CD4-positive, alpha-beta T cell treated with Interferon gamma for 1 hour (primary cell): ENCODE measurements at regions not wholly inside any gene's neighbourhood (a gene's known extent, or its start where the extent isn't known, plus 50 kb on each side); places are given as distances from the start of the nearest gene placed in this dataset.
"Not testable (repeated sequence)": the region's sequence is repeated elsewhere in the genome, so short reads cannot be mapped to it uniquely, and the experiment has no call there.

Experiments used
- DNase-seq: peaks from one replicate; pipeline ENCODE4 v3.0.0-alpha.2; 2020

DNA sequence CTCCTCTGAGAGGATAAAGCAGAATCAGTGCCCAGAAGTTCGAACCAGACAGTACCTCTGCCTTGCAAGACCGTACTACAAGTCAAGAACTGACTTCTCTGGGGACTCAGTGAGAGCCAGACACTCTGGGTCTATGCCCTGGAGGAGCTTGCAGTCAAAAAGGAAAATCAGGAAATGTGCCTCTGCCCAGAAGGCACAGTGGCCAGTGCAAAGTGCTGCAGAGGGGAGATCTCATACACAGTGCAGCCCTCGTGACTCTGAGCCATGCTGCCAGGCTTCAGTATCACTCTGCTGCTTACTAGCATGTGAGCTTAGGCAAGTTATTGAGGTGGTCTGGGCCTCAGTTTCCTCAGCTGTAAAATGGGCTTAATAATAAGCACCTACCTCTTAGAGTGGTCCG is 144.0 kb upstream of the NPY start:
- no peak for DNase-seq

DNA sequence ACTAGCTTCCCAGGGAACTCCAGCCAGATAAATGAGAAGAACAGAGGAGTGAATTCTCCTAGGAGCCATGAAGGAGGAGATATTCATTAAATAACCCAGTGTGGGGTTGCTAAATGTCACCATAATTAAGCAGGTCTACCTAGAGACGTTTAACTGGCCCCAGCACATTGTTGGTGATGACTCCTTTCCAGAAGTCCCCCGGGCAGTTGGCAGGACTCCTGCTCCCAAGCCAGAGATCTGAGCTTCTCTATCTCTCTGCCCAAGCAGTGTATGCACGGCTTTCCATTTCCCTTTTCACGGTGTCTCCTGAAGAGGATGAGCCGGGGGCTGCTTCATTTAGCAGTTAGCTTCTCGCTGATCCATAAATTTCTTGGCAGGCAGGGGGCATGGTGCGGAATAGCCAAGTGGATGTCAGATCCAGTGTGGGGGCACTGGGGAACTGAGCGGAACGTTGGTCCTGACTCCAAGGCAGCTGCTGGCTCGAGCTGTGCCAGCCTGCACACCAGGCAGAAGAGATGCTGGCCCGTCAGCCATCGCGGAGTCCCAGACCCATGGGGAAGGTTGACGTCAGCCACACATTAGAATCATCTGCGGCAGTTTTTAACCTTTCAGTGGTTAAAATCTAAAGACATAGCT is 142.0 kb upstream of the NPY start:
- DNase-seq, result no peak

GRCh38 chr7:24143547-24143946 is 140.4 kb upstream of the NPY start:
- DNase-seq, result no peak

DNA sequence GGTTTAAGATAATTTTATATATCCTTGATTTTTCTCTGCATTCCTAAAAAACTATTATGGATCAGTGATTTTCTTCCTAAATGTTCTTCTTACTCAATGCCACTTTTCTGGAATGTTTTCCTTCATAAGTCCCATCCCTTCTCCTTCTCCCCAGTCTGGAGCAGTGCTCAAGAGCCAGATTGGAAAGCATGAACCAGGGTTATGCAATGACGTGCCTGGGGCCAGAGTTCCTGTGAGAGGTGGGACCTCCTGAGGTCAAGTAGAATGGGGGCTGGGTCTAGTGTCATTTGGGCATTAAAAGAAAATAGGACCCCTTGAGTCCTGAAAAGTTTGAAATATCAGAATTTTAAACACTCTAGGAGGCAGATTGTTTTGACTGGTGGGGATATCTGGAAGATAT is 132.0 kb upstream of the NPY start:
- no peak for DNase-seq

DNA sequence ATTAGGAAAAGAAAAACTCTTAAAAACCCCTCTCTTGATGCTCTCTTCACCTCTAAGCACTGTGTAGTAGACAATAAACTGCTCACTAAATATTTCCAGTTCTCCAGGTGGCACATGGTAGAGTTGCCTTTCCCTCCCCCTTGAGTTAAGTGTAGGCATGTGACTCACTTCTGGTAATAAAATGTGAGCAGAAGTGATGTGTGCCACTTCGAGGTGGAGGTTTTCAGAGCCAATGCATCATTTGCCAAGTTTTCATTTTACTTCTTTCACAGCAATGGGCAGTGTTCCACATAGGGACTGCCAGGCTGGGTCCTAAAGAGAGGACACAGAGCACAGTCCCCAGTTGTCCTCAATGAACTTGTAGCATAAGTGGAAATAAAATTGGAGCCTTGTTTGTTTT is 131.6 kb upstream of the NPY start:
- DNase-seq, result no peak

GRCh38 chr7:24152877-24153472 is 131.0 kb upstream of the NPY start:
- no peak for DNase-seq

- no peak for DNase-seq
Observed at GRCh38 chr7:24157666-24158065, 126.3 kb upstream of the NPY start.

DNA sequence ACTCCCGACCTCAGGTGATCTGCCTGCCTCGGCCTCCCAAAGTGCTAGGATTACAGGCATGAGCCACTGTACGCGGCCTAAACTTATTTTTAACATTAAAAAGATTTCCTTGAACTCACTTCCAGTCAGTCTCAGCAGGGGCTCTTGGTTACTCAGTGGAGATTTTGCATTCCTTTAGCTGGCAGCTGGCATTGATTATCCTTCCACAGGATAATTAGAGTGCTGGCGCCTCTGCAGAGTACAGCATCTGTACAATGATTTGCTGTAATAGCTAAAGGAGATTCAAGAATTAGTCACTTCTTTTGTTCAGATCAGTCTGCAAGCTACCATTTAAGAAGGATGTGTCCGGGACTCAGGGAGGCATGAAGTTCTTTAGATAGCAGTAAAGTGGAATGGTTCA is 125.0 kb upstream of the NPY start:
- DNase-seq, result no peak

- no peak for DNase-seq
Observed at GRCh38 chr7:24164401-24164800, 119.6 kb upstream of the NPY start.

GRCh38 chr7:24169077-24169624 is 114.8 kb upstream of the NPY start:
- DNase-seq, result no peak

DNA sequence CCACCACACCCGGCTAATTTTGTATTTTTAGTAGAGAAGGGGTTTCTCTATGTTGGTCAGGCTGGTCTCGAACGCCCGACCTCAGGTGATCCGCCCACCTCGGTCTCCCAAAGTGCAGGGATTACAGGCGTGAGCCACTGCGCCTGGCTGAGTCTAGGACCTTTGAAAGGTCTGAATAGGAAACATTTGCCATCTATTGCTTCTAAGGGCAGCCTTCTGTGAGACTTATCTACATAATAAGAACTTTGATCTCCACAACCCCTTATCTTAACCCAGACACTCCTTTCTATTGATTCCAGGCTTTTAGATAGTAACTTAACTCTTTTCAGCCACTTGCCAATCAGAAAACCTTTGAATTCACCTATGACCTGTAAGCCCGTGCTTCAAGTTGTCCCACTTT is 112.0 kb upstream of the NPY start:
- DNase-seq, result not testable (repeated sequence)

DNA sequence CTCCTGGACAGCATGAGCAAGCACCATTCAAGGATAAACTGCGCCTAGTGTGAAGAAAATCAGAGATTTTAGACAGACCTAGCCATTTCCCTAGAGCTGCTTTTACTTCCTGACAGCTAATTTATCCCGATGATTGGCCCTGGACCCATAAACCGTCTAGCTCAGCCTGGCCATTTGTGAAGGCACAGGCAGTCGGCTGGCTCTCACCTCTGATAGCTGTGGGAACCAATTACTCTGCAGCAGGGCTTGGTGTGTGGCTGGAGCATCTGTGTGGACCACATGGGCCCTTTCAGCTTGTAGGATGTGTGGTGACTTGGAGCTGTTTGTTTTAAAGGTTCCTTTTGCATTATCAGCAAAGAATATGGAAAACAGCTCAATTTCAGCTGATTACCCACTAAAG is 111.1 kb upstream of the NPY start:
- DNase-seq, result no peak

GRCh38 chr7:24175603-24176002 is 108.4 kb upstream of the NPY start:
- no peak for DNase-seq

GRCh38 chr7:24178811-24179570 is 105.0 kb upstream of the NPY start:
- no peak for DNase-seq

- no peak for DNase-seq
Observed at GRCh38 chr7:24191362-24191761, 92.6 kb upstream of the NPY start.

DNA sequence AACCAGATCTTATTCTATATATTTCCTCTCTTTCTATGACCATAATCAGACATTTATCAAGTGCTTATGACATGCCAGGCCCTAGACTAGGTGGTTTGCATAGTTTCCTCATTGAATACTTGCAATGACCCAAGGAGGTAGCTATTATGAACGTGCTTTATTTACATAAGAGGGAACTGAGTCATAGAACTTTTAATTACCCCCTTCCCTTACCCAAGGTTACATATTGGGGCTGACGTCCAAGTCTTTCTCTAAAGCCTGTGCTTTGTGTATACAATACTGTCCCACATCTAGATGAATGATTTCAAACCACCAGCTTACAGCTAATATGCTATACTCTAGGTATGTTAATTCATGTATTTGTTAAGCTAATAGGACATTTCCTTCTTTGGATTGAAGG is 91.9 kb upstream of the NPY start:
- DNase-seq, result no peak

DNA sequence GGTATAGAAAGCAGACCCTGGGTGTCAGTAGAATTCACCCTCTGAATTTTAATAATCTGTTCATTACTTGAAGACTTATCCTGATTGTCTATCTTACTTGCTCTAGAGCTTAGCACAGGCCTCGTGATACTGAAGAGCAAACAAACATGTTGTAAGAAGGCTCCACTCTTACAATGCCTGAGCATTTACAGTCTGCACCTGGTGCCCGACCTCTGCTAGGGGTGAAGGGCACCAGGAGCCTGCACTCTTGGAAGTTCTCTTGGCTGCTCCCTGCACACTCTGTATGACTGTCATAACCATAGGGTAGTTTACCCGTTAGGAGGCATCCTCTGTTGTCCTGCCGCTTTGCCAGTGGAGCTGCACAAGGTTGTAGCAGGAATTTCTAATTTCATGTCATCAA is 91.3 kb upstream of the NPY start:
- DNase-seq, result no peak

DNA sequence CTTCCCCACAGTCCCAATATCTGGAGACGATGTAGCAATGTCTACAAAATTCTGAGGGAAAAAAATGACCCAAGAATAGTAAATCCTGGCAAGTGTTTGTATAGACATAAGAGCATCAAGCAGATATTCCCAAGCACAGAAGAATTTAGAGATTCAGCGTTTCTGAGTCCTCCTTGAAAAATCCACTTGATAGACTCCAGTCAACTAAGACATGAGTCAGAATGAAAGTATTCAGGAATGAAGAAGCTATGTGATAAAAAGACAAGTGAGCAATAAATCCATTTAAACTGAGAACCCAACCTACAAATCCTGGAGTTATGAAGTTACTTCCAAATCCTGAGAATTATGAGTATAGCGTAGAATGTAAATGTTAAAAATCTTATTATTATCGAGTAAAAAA is 86.1 kb upstream of the NPY start:
- DNase-seq, result no peak

DNA sequence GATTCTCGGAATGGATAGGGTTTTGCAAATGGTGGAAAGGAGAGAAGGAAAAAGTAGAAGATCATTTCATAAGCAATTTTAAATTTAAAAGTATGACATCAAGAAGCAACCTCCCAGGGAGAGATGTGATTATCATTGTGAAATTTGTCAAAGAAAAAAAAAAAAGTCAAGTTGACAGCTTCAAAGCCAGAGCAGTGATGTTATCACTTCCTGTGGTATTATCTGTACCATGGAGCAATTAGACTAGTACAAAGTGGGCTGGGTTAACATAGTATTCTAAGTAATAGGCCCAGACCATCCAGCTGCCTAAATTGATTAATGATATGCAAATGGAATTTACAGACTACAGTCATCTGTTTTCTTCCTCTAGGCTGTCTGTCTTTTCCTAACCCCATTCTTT is 84.0 kb upstream of the NPY start:
- no peak for DNase-seq

DNA sequence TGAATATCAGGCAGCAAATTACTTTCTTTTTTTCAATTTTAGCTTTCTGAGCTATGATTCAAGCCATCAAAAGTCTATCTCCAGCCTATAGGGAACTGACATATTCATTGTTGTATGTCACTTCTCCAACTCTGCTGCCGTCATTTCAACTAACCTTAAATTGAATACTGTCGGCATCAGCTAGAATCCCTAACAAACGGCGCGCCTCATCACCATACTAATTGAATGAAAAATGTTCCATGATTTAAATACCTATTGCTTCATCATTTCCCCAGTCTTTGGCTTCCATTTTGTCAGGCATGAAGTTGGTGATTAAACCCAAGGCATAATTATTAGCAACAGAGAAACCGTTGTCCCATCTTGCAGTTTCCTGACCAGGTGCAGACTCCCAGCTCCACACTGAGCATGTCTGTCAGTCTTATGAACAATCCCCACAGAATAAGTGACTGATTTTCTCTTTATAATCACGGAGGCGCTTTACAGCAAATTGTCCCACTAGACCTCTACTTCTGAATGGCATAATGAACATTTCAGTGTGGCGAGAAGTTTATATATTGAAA is 83.5 kb upstream of the NPY start:
- DNase-seq, result no peak

DNA sequence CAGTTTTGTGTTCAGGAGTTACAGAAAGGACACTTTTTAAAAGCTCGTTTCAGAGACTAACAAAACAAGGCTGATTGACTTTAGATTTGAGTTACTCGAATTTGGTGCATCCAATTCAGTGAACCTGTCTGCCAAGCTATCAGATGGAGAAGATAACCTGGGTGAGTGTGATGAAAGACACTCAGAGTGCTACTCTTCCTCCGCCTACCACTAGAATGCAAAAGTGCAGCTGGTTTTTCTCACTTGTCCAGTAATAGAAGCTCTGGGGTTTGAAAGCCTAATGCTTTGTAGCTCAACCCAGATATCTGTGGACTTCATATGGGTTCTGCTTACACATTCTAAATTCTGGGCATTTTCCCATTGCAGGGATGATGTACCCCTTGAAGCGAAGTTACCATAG is 82.8 kb upstream of the NPY start:
- no peak for DNase-seq

DNA sequence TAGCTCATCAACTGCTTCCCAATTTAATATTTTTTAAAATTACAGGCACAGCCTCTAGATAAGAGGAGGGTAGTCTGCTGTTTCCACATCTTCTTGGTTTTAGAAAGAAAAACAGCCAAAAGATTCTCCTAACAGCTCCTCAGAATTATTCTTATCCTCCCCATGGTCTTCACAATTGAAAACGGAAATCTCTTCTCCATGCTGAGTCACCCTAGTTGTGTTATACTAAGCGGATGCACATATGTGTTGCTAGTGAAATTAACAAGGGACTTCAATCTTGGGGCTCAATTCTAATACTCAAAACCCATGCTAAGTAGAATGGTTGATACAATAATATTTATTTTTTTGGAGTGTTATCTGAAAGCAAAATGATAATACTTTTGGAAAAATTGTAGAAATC is 71.9 kb upstream of the NPY start:
- DNase-seq, result no peak

DNA sequence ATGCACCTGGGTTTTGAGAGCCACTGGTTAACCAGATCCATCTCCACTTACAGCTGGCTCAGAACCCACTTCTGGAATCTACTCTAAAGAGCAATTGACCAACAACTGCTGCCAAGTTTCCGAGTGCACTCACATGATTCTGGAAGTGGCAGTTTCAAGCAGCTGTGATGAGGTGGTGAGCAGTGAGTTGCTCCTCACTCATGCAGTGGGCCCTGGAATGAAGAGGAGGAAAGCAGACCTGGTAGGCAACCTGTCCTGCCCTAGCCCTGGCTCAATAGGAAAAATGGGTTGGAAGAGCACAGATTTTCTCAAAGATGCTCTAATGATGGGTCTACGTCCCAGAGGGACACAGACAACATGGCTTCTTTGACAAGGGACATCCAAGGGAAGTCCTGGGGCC is 70.7 kb upstream of the NPY start:
- DNase-seq, result no peak

- no peak for DNase-seq
Observed at GRCh38 chr7:24214670-24215069, 69.3 kb upstream of the NPY start.
